Astrocyte of the cerebellum (primary cell): ENCODE measurements at regions not wholly inside any gene's neighbourhood (a gene's known extent, or its start where the extent isn't known, plus 50 kb on each side); places are given as distances from the start of the nearest gene placed in this dataset.
"Not testable (repeated sequence)": the region's sequence is repeated elsewhere in the genome, so short reads cannot be mapped to it uniquely, and the experiment has no call there.

Experiments used
- DNase-seq: peaks from one replicate; pipeline ENCODE4 v3.0.0-alpha.2; 2011; ENCODE audit warnings: low read depth
- H3K4me3 ChIP-seq: 2 replicates; pipeline ENCODE4 v1.5.1; 2011; ENCODE audit warnings: mild to moderate bottlenecking, low read depth, low read length, moderate library complexity
- CTCF ChIP-seq: IDR thresholded peaks from 2 replicates; pipeline ENCODE4 v1.5.1; 2012; ENCODE audit warnings: low read length, low read depth, moderate library complexity, mild to moderate bottlenecking; ENCODE audit errors: missing control alignments
- in situ Hi-C: cut with HindIII; loops from 2 replicates; pipeline ENCODE4 v1.10.0; 2017; ENCODE audit warnings: low sequenced_read_pairs

- no peak for DNase-seq
- no peak overlapping the region for H3K4me3 ChIP-seq
- TF ChIP-seq CTCF: no peak
- in situ Hi-C loops: no loop called here
Measured at GRCh38 chr3:20245781-20246180, 59.8 kb upstream of the SGO1 start.

- H3K4me3 ChIP-seq: no peak overlapping the region
- DNase-seq: no peak
- TF ChIP-seq CTCF: no peak
- in situ Hi-C loops: no loop called here
Measured at GRCh38 chr3:20240154-20240883, 54.3 kb upstream of the SGO1 start.

- DNase-seq, in situ Hi-C loops, H3K4me3 ChIP-seq: not testable (repeated sequence)
Measured at GRCh38 chr3:20238199-20238598, 52.2 kb upstream of the SGO1 start.

- no peak for DNase-seq
- in situ Hi-C loops: no loop called here
- H3K4me3 ChIP-seq: no peak overlapping the region
- no peak for TF ChIP-seq CTCF
Measured at GRCh38 chr3:20236603-20237002, 50.6 kb upstream of the SGO1 start.
